H9 (cell line): ENCODE measurements at regions not wholly inside any gene's neighbourhood (a gene's known extent, or its start where the extent isn't known, plus 50 kb on each side); places are given as distances from the start of the nearest gene placed in this dataset.

Experiments used
- DNase-seq: peaks from one replicate; pipeline ENCODE4 v3.0.0-alpha.2; 2017
- H2AFZ ChIP-seq: one replicate; pipeline ENCODE4 v1.6.1; 2013; ENCODE audit warnings: mild to moderate bottlenecking, low read length, control low read depth, moderate library complexity
- H2AK5ac ChIP-seq: 2 replicates; pipeline ENCODE4 v1.6.1; 2013; ENCODE audit warnings: low read length, control low read depth, mixed read lengths; ENCODE audit not compliant: insufficient read length
- H2BK120ac ChIP-seq: one replicate; pipeline ENCODE4 v1.6.1; 2013; ENCODE audit warnings: low read depth, mild to moderate bottlenecking, low read length, control low read depth, inconsistent platforms; ENCODE audit not compliant: poor library complexity, severe bottlenecking
- H2BK12ac ChIP-seq: 2 replicates; pipeline ENCODE4 v1.6.1; 2013; ENCODE audit warnings: low read length, control low read depth, mixed read lengths, low read depth; ENCODE audit not compliant: insufficient read length
- H2BK15ac ChIP-seq: 2 replicates; pipeline ENCODE4 v1.6.1; 2013; ENCODE audit warnings: low read depth, low read length, control low read depth
- H2BK20ac ChIP-seq: one replicate; pipeline ENCODE4 v1.6.1; 2013; ENCODE audit warnings: low read depth, mild to moderate bottlenecking, low read length, control low read depth, inconsistent platforms; ENCODE audit not compliant: poor library complexity, severe bottlenecking
- H2BK5ac ChIP-seq: 2 replicates; pipeline ENCODE4 v1.6.1; 2013; ENCODE audit warnings: low read length, control low read depth, mixed read lengths; ENCODE audit not compliant: insufficient read length
- H3K14ac ChIP-seq: 2 replicates; pipeline ENCODE4 v1.6.1; 2013; ENCODE audit warnings: low read length, control low read depth; ENCODE audit not compliant: insufficient read depth
- H3K18ac ChIP-seq: 2 replicates; pipeline ENCODE4 v1.6.1; 2013; ENCODE audit warnings: low read depth, mild to moderate bottlenecking, mixed read lengths, low read length, control low read depth; ENCODE audit not compliant: insufficient read length
- H3K23ac ChIP-seq: 2 replicates; pipeline ENCODE4 v1.6.1; 2013; ENCODE audit warnings: low read length, control low read depth, mixed read lengths, low read depth; ENCODE audit not compliant: insufficient read length
- H3K23me2 ChIP-seq: 2 replicates; pipeline ENCODE4 v1.6.1; 2013; ENCODE audit warnings: low read depth, mild to moderate bottlenecking, mixed read lengths, low read length, control low read depth; ENCODE audit not compliant: insufficient read length, poor library complexity, severe bottlenecking
- H3K27ac ChIP-seq: 2 replicates; pipeline ENCODE4 v1.5.1; 2013; ENCODE audit warnings: low read length, control low read depth, mixed read lengths, low read depth; ENCODE audit not compliant: insufficient read length
- H3K27me3 ChIP-seq: 2 replicates; pipeline ENCODE4 v1.6.1; 2013; ENCODE audit warnings: low read length, control low read depth, inconsistent platforms; ENCODE audit not compliant: insufficient read depth
- H3K4ac ChIP-seq: 2 replicates; pipeline ENCODE4 v1.6.1; 2013; ENCODE audit warnings: low read depth, mild to moderate bottlenecking, control low read depth, inconsistent platforms, low read length, moderate library complexity
- H3K4me1 ChIP-seq: 2 replicates; pipeline ENCODE4 v1.6.1; 2013; ENCODE audit warnings: low read length, control low read depth, inconsistent platforms; ENCODE audit not compliant: insufficient read depth
- H3K4me2 ChIP-seq: 2 replicates; pipeline ENCODE4 v1.6.1; 2013; ENCODE audit warnings: low read length, control low read depth, mixed read lengths; ENCODE audit not compliant: insufficient read length, insufficient read depth
- H3K56ac ChIP-seq: 2 replicates; pipeline ENCODE4 v1.6.1; 2013; ENCODE audit warnings: low read depth, mild to moderate bottlenecking, mixed read lengths, low read length, control low read depth; ENCODE audit not compliant: insufficient read length
- H3K79me1 ChIP-seq: 2 replicates; pipeline ENCODE4 v1.6.1; 2013; ENCODE audit warnings: low read depth, mild to moderate bottlenecking, moderate library complexity, low read length, control low read depth, inconsistent platforms; ENCODE audit not compliant: insufficient read depth, poor library complexity, severe bottlenecking
- H3K79me2 ChIP-seq: 2 replicates; pipeline ENCODE4 v1.6.1; 2013; ENCODE audit warnings: low read length, control low read depth, inconsistent platforms; ENCODE audit not compliant: insufficient read depth
- H3K9ac ChIP-seq: 2 replicates; pipeline ENCODE4 v1.6.1; 2013; ENCODE audit warnings: low read length, control low read depth, mixed read lengths; ENCODE audit not compliant: insufficient read length; ENCODE audit errors: extremely low read depth
- H3K9me3 ChIP-seq: one replicate; pipeline ENCODE4 v1.6.1; 2013; ENCODE audit warnings: low read depth, low read length, inconsistent platforms; ENCODE audit not compliant: control insufficient read depth
- H3T11ph ChIP-seq: one replicate; pipeline ENCODE4 v1.6.1; 2013; ENCODE audit warnings: mild to moderate bottlenecking, low read length, control low read depth, inconsistent platforms
- H4K20me1 ChIP-seq: one replicate; pipeline ENCODE4 v1.6.1; 2013; ENCODE audit not compliant: control insufficient read depth, insufficient read length, insufficient read depth
- H4K5ac ChIP-seq: 2 replicates; pipeline ENCODE4 v1.6.1; 2013; ENCODE audit warnings: low read depth, mild to moderate bottlenecking, mixed read lengths, low read length, control low read depth; ENCODE audit not compliant: insufficient read length
- H4K8ac ChIP-seq: replicated peaks from 2 replicates; pipeline ENCODE4 v1.6.1; 2013; ENCODE audit warnings: low read length, control low read depth, mixed read lengths, low read depth; ENCODE audit not compliant: insufficient read length
- H4K91ac ChIP-seq: 2 replicates; pipeline ENCODE4 v1.6.1; 2013; ENCODE audit warnings: low read depth, mild to moderate bottlenecking, moderate library complexity, mixed read lengths, low read length, control low read depth; ENCODE audit not compliant: insufficient read length
- H3K27ac Mint-ChIP-seq, 3 experiments: 2 replicates in 2 of 3; 3 replicates in 1 of 3; pipeline ENCODE4 v1.8.0; 2020 to 2021; ENCODE audit warnings: mixed read lengths in 3 of 3, mild to moderate bottlenecking in 1 of 3, moderate library complexity in 1 of 3
- H3K27me3 Mint-ChIP-seq: 2 replicates; pipeline ENCODE4 v1.8.0; 2021; ENCODE audit warnings: low read depth, mild to moderate bottlenecking, moderate library complexity, mixed read lengths
- H3K36me3 Mint-ChIP-seq, 3 experiments: 2 replicates in 2 of 3; 3 replicates in 1 of 3; pipeline ENCODE4 v1.8.0; 2020 to 2021; ENCODE audit warnings: low read depth in 3 of 3, mixed read lengths in 3 of 3; ENCODE audit not compliant: insufficient read depth in 1 of 3
- H3K4me1 Mint-ChIP-seq, 2 experiments: 2 replicates each; pipeline ENCODE4 v1.8.0; 2020; ENCODE audit warnings: mixed read lengths in 2 of 2
- H3K4me3 Mint-ChIP-seq, 2 experiments: 2 replicates in 1 of 2; 3 replicates in 1 of 2; pipeline ENCODE4 v1.8.0; 2020 to 2021; ENCODE audit warnings: mild to moderate bottlenecking in 2 of 2, mixed read lengths in 2 of 2, moderate library complexity in 1 of 2
- H3K9me3 Mint-ChIP-seq, 2 experiments: 2 replicates in 1 of 2; 3 replicates in 1 of 2; pipeline ENCODE4 v1.8.0; 2020; ENCODE audit warnings: mild to moderate bottlenecking in 2 of 2, mixed read lengths in 2 of 2, moderate library complexity in 1 of 2
- WGBS: extraction: QIAGEN DNeasy Blood & Tissue Kit; methylation state at CpG from one replicate; pipeline ENCODE4 v1.1.7; 2013; ENCODE audit warnings: missing lambda C conversion rate, low lambda C conversion rate, mixed read lengths; ENCODE audit not compliant: insufficient read length; ENCODE audit errors: extremely low coverage; 5-methylcytosine and 5-hydroxymethylcytosine counted together
- TF ChIP-seq, protein P1 (sequence below): fragments of 200-600 bp; sonication (generic); conservative IDR thresholded peaks from 3 replicates; pipeline ENCODE4 v1.8.0; 2021; ENCODE audit warnings: antibody characterized with exemption, mild to moderate bottlenecking

DNA sequence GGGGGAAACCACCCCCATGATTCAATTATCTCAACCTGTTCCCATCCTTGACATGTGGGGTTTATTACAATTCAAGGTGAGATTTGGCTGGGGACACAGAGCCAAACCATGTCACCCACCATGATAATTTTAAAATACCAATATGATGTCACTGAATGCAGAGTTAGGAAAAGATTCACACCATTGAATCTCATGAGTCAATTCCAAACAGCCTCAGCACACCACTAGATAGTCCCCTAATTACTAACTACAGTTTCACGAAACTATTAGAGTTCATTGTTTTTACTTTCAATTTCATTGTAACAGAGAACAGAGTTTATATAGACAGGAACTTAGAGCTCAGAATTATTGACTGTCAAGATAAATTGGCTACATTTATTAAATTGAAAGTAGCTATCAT is 410.2 kb downstream of the FAM47A start:
- Histone ChIP-seq H3K4ac (no peak overlapping the region), H4K5ac (no peak overlapping the region), H4K20me1 (no peaks in the 10 kb centered on the region), H3K23me2 (peaks cover 3% of the 10 kb centered on the region), H2BK120ac (no peak overlapping the region), H3K79me2 (no peaks in the 10 kb centered on the region), H4K8ac (no peak overlapping the region), H3K23ac (no peak overlapping the region), H2BK20ac (no peak overlapping the region), H3K79me1 (no peaks in the 10 kb centered on the region), H3T11ph (no peak overlapping the region), H2BK15ac (no peak overlapping the region), H2AFZ (no peak overlapping the region), H3K9me3 (no peaks in the 10 kb centered on the region), H3K56ac (no peak overlapping the region), H3K4me1 (no peaks in the 10 kb centered on the region), H3K9ac (no peak overlapping the region), H2BK12ac (no peak overlapping the region), H3K14ac (no peak overlapping the region), H3K4me2 (no peak overlapping the region), H2BK5ac (no peak overlapping the region), H3K27ac (no peak overlapping the region), H4K91ac (no peak overlapping the region), H2AK5ac (no peak overlapping the region), H3K27me3 (peaks cover 2% of the 10 kb centered on the region; the same call in 1 of the 2 replicates), H3K18ac (no peak overlapping the region)
- H3K9me3 Mint-ChIP-seq: peaks cover 0 to 24% of the 10 kb centered on the region in 2 experiments; a peak in 3 of 5 replicates
- no peak overlapping the region for H3K27ac Mint-ChIP-seq
- H3K27me3 Mint-ChIP-seq: peaks cover 21% of the 10 kb centered on the region
- no peaks in the 10 kb centered on the region; a peak in 1 of 7 replicates for H3K36me3 Mint-ChIP-seq
- TF ChIP-seq, protein P1, sequence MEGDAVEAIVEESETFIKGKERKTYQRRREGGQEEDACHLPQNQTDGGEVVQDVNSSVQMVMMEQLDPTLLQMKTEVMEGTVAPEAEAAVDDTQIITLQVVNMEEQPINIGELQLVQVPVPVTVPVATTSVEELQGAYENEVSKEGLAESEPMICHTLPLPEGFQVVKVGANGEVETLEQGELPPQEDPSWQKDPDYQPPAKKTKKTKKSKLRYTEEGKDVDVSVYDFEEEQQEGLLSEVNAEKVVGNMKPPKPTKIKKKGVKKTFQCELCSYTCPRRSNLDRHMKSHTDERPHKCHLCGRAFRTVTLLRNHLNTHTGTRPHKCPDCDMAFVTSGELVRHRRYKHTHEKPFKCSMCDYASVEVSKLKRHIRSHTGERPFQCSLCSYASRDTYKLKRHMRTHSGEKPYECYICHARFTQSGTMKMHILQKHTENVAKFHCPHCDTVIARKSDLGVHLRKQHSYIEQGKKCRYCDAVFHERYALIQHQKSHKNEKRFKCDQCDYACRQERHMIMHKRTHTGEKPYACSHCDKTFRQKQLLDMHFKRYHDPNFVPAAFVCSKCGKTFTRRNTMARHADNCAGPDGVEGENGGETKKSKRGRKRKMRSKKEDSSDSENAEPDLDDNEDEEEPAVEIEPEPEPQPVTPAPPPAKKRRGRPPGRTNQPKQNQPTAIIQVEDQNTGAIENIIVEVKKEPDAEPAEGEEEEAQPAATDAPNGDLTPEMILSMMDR: no peak
- WGBS: no CpG with 5 or more reads among the region's 1 CpG
- no peak overlapping the region for H3K4me3 Mint-ChIP-seq
- no peak for DNase-seq
- peaks cover 6 to 9% of the 10 kb centered on the region in 2 experiments for H3K4me1 Mint-ChIP-seq
